ENCODE measurements at regions not wholly inside any gene's neighbourhood (a gene's known extent, or its start where the extent isn't known, plus 50 kb on each side); places are given as distances from the start of the nearest gene placed in this dataset.

- intact Hi-C loops (cut with DNase I), result no loop called here
- no peaks in the 10 kb centered on the region for H3K4me1 ChIP-seq (ENCODE audit: insufficient read depth)
- TF ChIP-seq EP300 (IDR thresholded peaks at IDR 0.05) (no peak), CTCF (IDR thresholded peaks at IDR 0.05) (no peak)
- no peak for DNase-seq
- no peaks in the 10 kb centered on the region for H3K27me3 ChIP-seq
- no peaks in the 10 kb centered on the region for H3K36me3 ChIP-seq
- H3K27ac ChIP-seq, result no peak overlapping the region
- no peaks in the 10 kb centered on the region for H3K9me3 ChIP-seq
- WGBS, 3 donors, result 54 to 62% (median 59%) methylated on average over 1 of the region's 1 CpG
- H3K4me3 ChIP-seq, result no peak overlapping the region
Observed at GRCh38 chr13:80249516-80250212, 91.3 kb downstream of the SPRY2 start.

- H3K4me3 ChIP-seq, result no peak overlapping the region
- no peaks in the 10 kb centered on the region for H3K9me3 ChIP-seq
- intact Hi-C loops (cut with DNase I), result no loop called here
- 45 to 61% (median 48%) methylated on average over 4 of the region's 4 CpGs for WGBS, 3 donors
- H3K36me3 ChIP-seq, result no peaks in the 10 kb centered on the region
- H3K27me3 ChIP-seq, result no peaks in the 10 kb centered on the region
- TF ChIP-seq EP300 (IDR thresholded peaks at IDR 0.05) (no peak), POLR2A (IDR thresholded peaks at IDR 0.05) (no peak), CTCF (IDR thresholded peaks at IDR 0.05) (no peak)
- H3K4me1 ChIP-seq (ENCODE audit: insufficient read depth), result no peaks in the 10 kb centered on the region
- no peak for DNase-seq
- H3K27ac ChIP-seq, result no peak overlapping the region
Observed at GRCh38 chr13:80245162-80245733, 95.7 kb downstream of the SPRY2 start.

- no peaks in the 10 kb centered on the region for H3K9me3 ChIP-seq
- H3K27me3 ChIP-seq, result no peaks in the 10 kb centered on the region
- intact Hi-C loops (cut with DNase I), result no loop called here
- H3K36me3 ChIP-seq, result no peaks in the 10 kb centered on the region
- WGBS, 3 donors, result 73 to 79% (median 79%) methylated on average over 3 of the region's 3 CpGs
- no peak for TF ChIP-seq POLR2A (IDR thresholded peaks at IDR 0.05)
- TF ChIP-seq CTCF (IDR thresholded peaks at IDR 0.05), result no peak
- TF ChIP-seq EP300 (IDR thresholded peaks at IDR 0.05), result no peak
- DNase-seq, result no peak
- H3K4me3 ChIP-seq, result no peak overlapping the region
- H3K4me1 ChIP-seq (ENCODE audit: insufficient read depth), result no peaks in the 10 kb centered on the region
- H3K27ac ChIP-seq, result no peak overlapping the region
Observed at GRCh38 chr13:80244574-80244973, 96.4 kb downstream of the SPRY2 start.

- DNase-seq, result no peak
- H3K27ac ChIP-seq, result no peak overlapping the region
Observed at GRCh38 chr13:80242728-80243427, 98.0 kb downstream of the SPRY2 start.

More at GRCh38 chr13:80242728-80243427, 98.0 kb downstream of the SPRY2 start:
- Histone ChIP-seq H3K36me3 (no peaks in the 10 kb centered on the region), H3K9me3 (no peaks in the 10 kb centered on the region), H3K4me1 (ENCODE audit: insufficient read depth) (no peaks in the 10 kb centered on the region), H3K4me3 (no peak overlapping the region), H3K27me3 (no peaks in the 10 kb centered on the region)
- TF ChIP-seq POLR2A (IDR thresholded peaks at IDR 0.05), result no peak
- no peak for TF ChIP-seq CTCF (IDR thresholded peaks at IDR 0.05)
- no peak for TF ChIP-seq EP300 (IDR thresholded peaks at IDR 0.05)
- intact Hi-C loops (cut with DNase I), result no loop called here

Data from ovary (tissue), 7 donors.